ENCODE measurements at regions not wholly inside any gene's neighbourhood (a gene's known extent, or its start where the extent isn't known, plus 50 kb on each side); places are given as distances from the start of the nearest gene placed in this dataset.

- DNase-seq = no peak
These were observed 317.6 kb upstream of the CNKSR2 start for GRCh38 chrX:21056622-21057021.

GRCh38 chrX:21047034-21047455 is 327.2 kb upstream of the CNKSR2 start:
- no peak for DNase-seq

DNA sequence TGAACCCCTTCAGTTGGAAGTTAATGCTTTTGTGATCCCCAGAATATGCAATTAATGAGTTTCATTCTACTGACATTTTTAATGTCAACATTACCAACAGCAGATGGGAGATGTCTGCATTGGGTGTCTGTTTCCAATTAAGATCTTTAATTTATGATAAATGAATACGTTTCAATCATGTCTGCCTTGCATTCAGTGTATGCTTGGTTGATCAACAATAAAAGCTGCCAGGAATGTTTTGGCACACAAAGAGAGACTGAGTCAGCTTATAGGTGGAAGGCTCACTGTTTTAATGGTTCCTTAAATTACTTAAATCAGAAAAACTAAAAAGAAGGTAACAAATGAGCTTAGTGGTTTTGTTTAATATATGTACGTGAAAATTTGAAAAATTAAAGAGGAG is 359.9 kb upstream of the CNKSR2 start:
- no peak for DNase-seq

GRCh38 chrX:21004835-21005234 is 369.4 kb upstream of the CNKSR2 start:
- no peak for DNase-seq

DNA sequence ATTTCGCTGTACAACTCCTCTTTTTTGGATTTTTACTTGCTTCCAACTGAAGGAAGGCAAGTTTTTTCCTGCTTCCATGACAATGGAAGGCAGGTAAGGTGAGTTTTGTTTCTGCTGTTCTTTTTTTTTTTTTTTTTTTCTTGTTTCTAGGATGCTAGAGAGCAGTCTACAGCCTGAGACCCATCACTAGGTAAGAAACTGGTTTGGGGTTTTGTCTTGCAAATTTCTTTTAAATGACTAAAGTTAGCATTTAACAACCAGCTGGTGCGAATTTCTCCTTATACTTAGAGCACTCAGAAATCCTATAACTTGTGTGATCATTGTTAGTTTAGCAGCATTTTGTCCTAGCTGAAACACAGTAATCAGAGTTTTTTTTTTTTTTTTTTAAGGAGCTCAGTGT is 378.4 kb upstream of the CNKSR2 start:
- no peak for DNase-seq

GRCh38 chrX:20989361-20989760 is 384.9 kb upstream of the CNKSR2 start:
- no peak for DNase-seq

DNA sequence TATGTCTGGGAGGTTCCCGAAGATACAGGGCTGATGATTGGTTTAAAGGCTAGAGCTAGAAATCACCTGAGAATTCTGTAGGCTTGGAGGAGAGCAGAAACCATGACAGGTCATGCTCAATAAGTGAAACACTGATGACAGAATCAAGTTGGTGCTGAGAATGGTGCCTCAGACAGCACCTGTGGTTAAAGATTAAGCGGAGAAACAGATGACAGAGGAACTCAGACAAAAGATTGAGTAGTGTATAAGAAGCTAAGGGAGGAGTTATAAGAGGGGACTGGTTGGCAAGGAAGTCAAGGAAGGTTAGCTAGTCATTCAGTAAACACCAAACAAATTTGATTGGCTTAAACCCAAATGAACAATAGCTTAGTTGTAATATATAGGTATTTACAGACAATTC is 385.4 kb upstream of the CNKSR2 start:
- no peak for DNase-seq

GRCh38 chrX:20988118-20988517 is 386.1 kb upstream of the CNKSR2 start:
- no peak for DNase-seq

GRCh38 chrX:20980426-20980825 is 393.8 kb upstream of the CNKSR2 start:
- DNase-seq = no peak

GRCh38 chrX:20974326-20974725 is 399.9 kb upstream of the CNKSR2 start:
- DNase-seq = no peak

DNA sequence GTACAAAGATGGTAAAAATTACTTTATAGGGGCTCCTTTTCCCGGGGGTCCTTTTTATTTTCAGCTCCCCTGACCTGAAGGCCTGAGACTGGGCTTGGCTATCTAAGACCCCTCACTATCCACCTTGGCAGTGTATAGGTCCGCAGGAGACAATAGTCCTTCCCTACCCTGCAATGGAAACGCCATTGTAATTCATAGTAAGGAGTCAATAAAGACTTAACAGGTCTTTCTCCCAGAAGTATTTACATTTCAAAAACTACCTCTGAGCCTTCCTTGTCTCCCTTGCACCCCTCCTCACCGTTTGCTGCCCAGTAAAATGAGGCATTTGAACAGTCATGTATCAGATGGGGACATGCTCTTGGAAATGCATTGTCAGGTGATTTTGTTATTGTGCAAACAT is 401.2 kb upstream of the CNKSR2 start:
- no peak for DNase-seq

GRCh38 chrX:20971250-20971649 is 403.0 kb upstream of the CNKSR2 start:
- no peak for DNase-seq

DNA sequence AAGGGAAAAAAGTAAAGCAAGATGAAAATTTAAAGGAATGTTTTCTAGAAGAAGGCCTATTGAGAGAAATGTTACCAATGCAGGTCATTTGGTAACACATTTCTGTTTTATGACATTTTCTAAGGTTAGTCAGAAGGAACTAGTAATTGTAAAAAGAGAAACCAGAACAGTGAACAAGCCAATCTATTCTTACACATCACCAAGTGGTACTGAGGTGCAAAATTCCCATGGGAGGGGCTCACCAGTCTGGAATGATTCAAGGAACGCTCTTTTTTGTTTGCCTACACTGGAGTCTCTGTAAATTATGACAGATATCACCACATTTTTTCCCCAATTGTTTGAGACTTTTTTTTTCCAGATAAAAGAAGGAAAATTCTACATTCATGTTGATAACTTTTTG is 404.7 kb upstream of the CNKSR2 start:
- no peak for DNase-seq

DNA sequence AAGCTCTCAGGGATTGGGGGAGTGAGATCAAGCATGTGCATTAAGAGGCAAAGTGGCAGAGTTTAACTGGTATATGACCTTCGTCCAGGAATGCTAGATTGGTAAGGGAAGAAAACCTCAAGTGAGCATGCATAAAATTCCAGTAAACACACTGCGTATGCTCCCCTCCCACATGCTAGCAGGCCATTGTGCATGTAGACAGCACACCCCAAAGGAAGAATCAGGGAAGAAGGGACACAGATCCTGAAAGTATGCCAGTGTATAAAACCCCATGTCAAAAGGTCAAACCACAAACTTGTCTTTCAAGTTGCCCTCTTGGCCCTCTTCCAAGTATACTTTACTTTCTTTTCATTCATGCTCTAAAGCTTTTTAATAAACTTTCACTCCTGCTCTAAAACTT is 405.2 kb upstream of the CNKSR2 start:
- DNase-seq = no peak

DNA sequence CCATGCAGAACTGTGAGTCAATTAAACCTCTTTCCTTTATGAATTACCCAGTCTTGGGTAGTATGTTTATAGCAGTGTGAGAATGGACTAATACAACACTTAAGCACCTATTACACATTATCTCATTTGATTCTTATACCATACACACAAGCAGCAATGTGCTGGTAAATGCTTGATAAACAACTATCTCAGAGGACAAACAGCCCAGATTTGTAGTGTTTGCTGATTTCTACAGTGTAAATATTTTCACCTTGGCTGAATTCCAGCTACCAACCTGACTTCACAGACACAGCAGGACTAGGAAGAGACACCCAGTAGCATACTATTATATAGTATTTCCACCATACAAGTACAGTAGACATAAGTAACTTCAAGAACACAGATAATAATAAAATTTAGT is 406.5 kb upstream of the CNKSR2 start:
- no peak for DNase-seq

DNA sequence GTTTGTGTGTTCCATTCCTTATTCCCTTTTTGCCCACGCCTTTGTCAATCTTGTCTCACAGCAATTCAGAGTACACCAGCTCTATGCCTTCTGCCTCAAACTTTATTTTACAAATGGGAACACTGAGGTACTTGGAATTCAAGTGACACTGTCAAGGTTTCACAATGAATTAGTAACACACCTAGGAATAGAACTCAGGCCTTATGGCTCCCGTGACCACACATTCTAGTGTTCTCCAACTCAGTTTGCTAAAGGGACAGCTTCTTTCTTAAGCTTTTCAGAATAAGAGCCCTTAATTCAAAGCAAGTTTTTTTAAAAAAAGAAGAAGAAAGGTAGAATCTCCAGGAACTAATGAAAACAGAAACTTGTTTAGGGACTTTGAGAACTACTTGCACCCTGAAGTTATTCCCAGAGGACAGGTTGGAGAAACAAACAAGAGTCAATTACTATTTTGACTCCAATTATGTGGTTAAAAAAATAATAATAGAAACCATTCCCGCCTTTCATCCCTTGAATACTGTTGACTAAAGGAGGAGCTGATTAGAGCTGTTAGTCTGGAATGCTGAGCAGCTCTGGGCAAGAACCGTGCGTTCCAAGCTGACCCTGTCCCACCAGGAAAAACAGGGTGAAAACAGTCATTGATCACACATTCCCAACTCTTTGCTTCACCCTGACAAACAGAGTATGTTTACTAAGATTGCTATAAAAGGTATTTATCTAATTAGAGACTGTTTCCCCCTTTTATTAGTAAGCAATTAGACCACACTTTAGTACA is 408.8 kb upstream of the CNKSR2 start:
- no peak for DNase-seq

GRCh38 chrX:20954014-20954413 is 420.2 kb upstream of the CNKSR2 start:
- DNase-seq = no peak

DNA sequence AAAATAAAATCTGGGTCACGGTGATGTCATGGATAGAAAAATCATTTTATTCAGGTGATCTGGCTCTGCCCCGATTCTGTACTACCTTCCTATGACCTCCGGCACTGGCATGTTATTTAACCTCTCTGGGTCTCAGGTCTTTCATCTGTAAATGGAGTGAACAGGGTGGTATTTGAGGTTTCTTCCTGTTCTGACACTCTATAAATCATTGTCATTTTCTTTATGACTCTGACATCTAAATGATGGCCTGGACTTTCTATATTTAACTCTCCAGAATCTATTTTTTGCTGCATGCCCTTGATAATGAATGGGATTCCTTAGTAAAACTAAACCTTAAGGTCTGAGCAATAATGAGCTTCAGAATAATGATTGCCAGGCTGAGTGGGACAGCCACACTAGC is 422.0 kb upstream of the CNKSR2 start:
- no peak for DNase-seq

DNA sequence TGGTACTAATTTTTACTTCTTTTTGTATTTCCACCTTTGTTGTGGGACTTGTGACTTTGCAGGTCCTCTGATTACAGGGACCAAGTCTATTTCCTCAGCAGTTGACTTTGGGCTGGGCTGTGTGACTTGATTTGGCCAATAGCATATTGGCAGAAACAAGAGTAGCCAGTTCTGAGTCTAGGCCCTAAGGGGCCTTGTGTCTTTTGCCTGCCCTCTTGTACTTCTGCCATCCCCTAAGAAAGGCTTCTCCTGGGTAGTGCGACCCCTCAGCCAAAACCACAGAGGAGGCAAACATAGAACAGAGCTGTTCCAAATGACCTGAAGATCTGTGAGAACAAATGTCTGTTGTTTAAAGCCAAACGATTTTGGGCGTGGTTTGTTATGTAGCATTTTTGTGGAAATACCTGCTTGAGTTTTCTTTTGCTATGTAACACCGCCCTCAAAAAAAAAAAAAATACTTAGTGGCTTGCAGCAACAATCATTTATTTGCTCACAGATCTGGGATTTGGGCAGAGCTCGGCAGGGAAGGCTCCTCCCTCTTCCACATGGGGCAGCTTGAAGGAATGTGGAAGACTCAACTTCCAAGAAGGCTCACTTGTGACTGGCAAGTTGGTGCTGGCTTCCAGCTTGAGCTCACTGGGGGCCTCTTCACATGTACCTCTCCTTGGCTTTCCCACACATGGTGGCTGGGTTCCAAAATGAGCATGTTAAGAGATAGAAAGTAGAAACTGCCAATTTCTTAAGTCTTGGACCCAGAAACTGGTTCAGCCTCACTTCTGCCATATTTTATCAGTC is 423.0 kb upstream of the CNKSR2 start:
- DNase-seq = no peak

DNA sequence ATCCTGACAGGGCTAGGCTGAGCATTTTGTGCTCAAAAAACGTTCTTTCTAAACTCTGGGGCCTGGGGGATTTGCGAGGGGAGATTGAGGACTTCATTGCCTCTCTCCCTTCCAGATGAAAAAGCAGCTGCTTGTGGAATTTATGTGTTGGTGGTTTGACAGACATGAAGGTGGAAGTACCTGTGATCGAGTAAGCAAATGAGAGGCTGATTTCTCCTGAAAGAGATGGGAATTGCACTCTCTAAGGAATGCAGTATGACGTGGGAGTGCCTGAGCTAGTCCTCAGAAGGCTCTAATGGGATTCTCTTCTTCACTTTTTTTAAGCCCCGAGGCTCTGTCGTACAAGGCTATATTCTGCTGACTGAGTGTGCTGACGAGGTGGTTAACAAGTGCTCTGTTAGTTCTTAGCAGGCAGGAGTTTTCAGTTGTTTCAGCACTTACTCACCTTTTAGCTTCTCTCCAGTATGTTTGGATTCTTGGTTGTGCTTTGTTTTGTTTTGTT is 426.8 kb upstream of the CNKSR2 start:
- no peak for DNase-seq

- DNase-seq = no peak
These were observed 460.5 kb upstream of the CNKSR2 start for GRCh38 chrX:20913760-20914159.

GRCh38 chrX:20906571-20906970 is 467.6 kb upstream of the CNKSR2 start:
- no peak for DNase-seq

DNA sequence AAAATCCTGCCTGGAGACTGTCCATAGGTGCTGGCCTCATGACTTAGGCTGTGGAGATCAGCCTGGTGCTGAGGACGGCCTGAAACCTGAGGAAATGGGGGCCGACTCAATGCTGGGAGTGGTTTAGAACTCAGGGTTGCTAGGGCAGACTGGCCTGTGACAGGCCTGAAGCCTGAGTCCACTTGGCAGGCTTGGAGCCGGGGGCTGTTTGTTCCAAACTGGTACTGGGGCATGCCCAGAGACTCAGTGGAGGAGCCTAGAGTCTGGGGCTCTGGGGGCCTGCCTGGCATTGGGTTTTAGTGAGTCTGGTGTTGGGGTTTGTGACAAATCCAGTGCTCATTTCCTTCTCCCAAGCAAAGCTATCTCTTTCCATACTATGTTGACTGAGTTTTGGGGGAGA is 489.7 kb upstream of the CNKSR2 start:
- no peak for DNase-seq

GRCh38 chrX:20863649-20864048 is 510.6 kb upstream of the CNKSR2 start:
- DNase-seq = no peak

Data from CD4-positive, alpha-beta T cell treated with Interleukin-10 for 1 hour (primary cell).